BJ (cell line): ENCODE measurements at regions not wholly inside any gene's neighbourhood (a gene's known extent, or its start where the extent isn't known, plus 50 kb on each side); places are given as distances from the start of the nearest gene placed in this dataset.

Experiments used
- CTCF ChIA-PET: fragments of 350-600 bp; formaldehyde crosslinking; extraction: SDS; loops from one replicate; lab custom pipeline; 2021; ENCODE audit warnings: antibody characterized with exemption, inconsistent platforms; lab: Yijun Ruan, JAX
- POLR2A ChIA-PET: fragments of 300-600 bp; sonication (Branson Sonifier 250); formaldehyde crosslinking; extraction: SDS; loops from one replicate; lab custom pipeline; 2021; ENCODE audit warnings: antibody characterized with exemption; lab: Charles Lee
- DNase-seq: peaks from one replicate; pipeline ENCODE4 v3.0.0-alpha.2; 2011; ENCODE audit warnings: low read depth
- H3K27me3 ChIP-seq: 2 replicates; pipeline ENCODE4 v1.6.0; 2011; ENCODE audit warnings: low read length; ENCODE audit not compliant: control insufficient read depth, insufficient read depth
- H3K36me3 ChIP-seq: 2 replicates; pipeline ENCODE4 v1.5.1; 2011; ENCODE audit warnings: low read length; ENCODE audit not compliant: control insufficient read depth, insufficient read depth
- H3K4me3 ChIP-seq: 2 replicates; pipeline ENCODE4 v1.5.1; 2011; ENCODE audit warnings: low read depth, mild to moderate bottlenecking, control low read depth, low read length
- TF ChIP-seq, protein P1 (sequence below): IDR thresholded peaks from 2 replicates; pipeline ENCODE4 v1.5.1; 2011; ENCODE audit warnings: low read depth, mild to moderate bottlenecking, control low read depth, inconsistent platforms, low read length, moderate library complexity; ENCODE audit not compliant: insufficient read depth

DNA sequence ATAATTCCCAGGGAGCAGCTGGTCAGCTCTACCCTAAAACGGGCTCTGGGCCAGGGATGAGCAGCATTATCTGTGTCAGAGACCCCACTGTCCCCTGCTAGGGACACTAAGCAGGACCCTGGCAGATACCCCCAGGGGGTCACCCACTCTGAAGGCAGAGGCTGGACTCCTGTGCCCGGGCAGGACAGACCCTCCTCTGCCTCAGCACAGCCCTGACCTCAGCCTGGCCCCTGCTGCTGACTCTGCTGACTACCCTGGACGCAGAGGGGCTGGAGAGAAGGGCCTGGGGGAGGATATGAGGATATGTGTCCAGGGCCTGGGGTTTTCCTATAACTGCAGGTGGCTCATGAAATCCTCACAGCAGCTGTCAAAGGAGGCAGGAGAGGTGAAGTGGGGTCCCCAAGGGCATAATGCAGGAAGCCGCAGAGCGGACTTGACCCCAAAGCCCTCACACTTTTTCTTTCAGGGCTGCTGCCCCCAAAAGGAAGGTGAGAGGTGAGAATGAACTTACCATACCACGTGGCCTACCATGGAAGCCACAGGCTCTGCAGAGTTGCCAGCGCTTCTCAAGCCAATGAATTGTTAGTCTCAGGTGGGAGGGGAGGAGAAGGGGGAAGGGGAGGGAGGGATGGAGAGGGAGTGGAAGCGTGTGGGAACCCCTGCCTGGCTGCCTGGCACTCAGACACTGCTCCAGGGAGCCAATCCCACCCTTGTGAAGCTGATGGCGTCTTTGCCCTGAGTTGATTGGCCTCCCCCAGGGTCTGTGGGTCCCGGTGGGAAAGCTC lies 76.7 kb upstream of the WNT11 start:
- Histone ChIP-seq H3K4me3 (no peak overlapping the region), H3K27me3 (peaks cover 11% of the 10 kb centered on the region), H3K36me3 (no peaks in the 10 kb centered on the region)
- DNase-seq, result no peak
- CTCF ChIA-PET, result interaction anchor here (0.9 kb wide), 1 partner anchor 37 kb away, joined by 3 read pairs; no protein-coding TSS in a partner anchor
- TF ChIP-seq, protein P1, sequence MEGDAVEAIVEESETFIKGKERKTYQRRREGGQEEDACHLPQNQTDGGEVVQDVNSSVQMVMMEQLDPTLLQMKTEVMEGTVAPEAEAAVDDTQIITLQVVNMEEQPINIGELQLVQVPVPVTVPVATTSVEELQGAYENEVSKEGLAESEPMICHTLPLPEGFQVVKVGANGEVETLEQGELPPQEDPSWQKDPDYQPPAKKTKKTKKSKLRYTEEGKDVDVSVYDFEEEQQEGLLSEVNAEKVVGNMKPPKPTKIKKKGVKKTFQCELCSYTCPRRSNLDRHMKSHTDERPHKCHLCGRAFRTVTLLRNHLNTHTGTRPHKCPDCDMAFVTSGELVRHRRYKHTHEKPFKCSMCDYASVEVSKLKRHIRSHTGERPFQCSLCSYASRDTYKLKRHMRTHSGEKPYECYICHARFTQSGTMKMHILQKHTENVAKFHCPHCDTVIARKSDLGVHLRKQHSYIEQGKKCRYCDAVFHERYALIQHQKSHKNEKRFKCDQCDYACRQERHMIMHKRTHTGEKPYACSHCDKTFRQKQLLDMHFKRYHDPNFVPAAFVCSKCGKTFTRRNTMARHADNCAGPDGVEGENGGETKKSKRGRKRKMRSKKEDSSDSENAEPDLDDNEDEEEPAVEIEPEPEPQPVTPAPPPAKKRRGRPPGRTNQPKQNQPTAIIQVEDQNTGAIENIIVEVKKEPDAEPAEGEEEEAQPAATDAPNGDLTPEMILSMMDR, result no peak
- POLR2A ChIA-PET, result no interaction called here

DNA sequence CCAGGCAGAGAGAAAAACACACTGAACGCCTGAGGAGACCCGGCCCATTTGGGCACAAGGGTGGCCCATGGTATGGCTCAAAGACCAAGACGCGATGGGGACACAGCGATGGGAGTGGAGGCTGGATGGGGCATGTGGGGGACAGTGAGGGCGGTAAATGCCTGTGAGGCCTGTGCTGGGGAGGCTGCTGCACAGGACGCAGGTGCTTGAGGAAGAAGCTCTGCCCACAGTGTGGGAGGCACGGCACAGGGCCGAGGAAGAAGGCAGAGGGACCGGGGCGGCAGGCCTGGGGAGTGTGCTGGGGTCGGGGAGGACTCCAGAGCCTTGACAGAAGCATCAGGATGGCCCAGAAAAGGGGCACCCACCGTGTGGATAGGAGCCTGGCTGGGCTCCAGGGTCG lies 75.9 kb upstream of the WNT11 start:
- CTCF ChIA-PET, result no interaction called here
- TF ChIP-seq, protein P1, result no peak
- no peak overlapping the region for H3K4me3 ChIP-seq
- POLR2A ChIA-PET, result no interaction called here
- no peaks in the 10 kb centered on the region for H3K36me3 ChIP-seq
- DNase-seq, result no peak
- H3K27me3 ChIP-seq, result peaks cover 11% of the 10 kb centered on the region

GRCh38 chr11:76281558-76281906 lies 75.2 kb upstream of the WNT11 start:
- DNase-seq, result no peak
- peaks cover 12% of the 10 kb centered on the region for H3K27me3 ChIP-seq
- H3K4me3 ChIP-seq, result no peak overlapping the region
- H3K36me3 ChIP-seq, result no peaks in the 10 kb centered on the region
- CTCF ChIA-PET, result no interaction called here
- POLR2A ChIA-PET, result no interaction called here
- TF ChIP-seq, protein P1, result no peak

- H3K36me3 ChIP-seq, result no peaks in the 10 kb centered on the region
- ChIA-PET CTCF (no interaction called here), POLR2A (no interaction called here)
- peaks cover 12% of the 10 kb centered on the region for H3K27me3 ChIP-seq
- H3K4me3 ChIP-seq, result no peak overlapping the region
- no peak for DNase-seq
- TF ChIP-seq, protein P1, result no peak
Measured at GRCh38 chr11:76280882-76281557, 74.7 kb upstream of the WNT11 start.

GRCh38 chr11:76280151-76280881 lies 74.0 kb upstream of the WNT11 start:
- ChIA-PET POLR2A (no interaction called here), CTCF (no interaction called here)
- TF ChIP-seq, protein P1, result no peak
- H3K36me3 ChIP-seq, result no peaks in the 10 kb centered on the region
- H3K27me3 ChIP-seq, result peaks cover 12% of the 10 kb centered on the region
- DNase-seq, result no peak
- no peak overlapping the region for H3K4me3 ChIP-seq
